ENCODE measurements at regions not wholly inside any gene's neighbourhood (a gene's known extent, or its start where the extent isn't known, plus 50 kb on each side); places are given as distances from the start of the nearest gene placed in this dataset.

- no peak overlapping the region for H3K4me3 Mint-ChIP-seq
- peaks cover 19% of the 10 kb centered on the region for H3K4me1 Mint-ChIP-seq
- H3K9me3 Mint-ChIP-seq, result no peaks in the 10 kb centered on the region
- no peak for DNase-seq (ENCODE audit: low read depth, low spot score)
- H3K27me3 Mint-ChIP-seq (ENCODE audit: low read depth), result peaks cover 10% of the 10 kb centered on the region
- TF ChIP-seq, protein P1, sequence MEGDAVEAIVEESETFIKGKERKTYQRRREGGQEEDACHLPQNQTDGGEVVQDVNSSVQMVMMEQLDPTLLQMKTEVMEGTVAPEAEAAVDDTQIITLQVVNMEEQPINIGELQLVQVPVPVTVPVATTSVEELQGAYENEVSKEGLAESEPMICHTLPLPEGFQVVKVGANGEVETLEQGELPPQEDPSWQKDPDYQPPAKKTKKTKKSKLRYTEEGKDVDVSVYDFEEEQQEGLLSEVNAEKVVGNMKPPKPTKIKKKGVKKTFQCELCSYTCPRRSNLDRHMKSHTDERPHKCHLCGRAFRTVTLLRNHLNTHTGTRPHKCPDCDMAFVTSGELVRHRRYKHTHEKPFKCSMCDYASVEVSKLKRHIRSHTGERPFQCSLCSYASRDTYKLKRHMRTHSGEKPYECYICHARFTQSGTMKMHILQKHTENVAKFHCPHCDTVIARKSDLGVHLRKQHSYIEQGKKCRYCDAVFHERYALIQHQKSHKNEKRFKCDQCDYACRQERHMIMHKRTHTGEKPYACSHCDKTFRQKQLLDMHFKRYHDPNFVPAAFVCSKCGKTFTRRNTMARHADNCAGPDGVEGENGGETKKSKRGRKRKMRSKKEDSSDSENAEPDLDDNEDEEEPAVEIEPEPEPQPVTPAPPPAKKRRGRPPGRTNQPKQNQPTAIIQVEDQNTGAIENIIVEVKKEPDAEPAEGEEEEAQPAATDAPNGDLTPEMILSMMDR (conservative IDR thresholded peaks at IDR 0.05), result no peak
- no peaks in the 10 kb centered on the region for H3K36me3 Mint-ChIP-seq (ENCODE audit: low read depth)
- H3K27ac Mint-ChIP-seq (ENCODE audit: unreplicated experiment), result no peak overlapping the region
These were observed 454.3 kb upstream of the MEX3C start for GRCh38 chr18:51651761-51652160.

GRCh38 chr18:51653507-51654213 is 456.2 kb upstream of the MEX3C start:
- H3K9me3 Mint-ChIP-seq, result no peaks in the 10 kb centered on the region
- no peak overlapping the region for H3K27ac Mint-ChIP-seq (ENCODE audit: unreplicated experiment)
- H3K36me3 Mint-ChIP-seq (ENCODE audit: low read depth), result no peaks in the 10 kb centered on the region
- peaks cover 13% of the 10 kb centered on the region for H3K27me3 Mint-ChIP-seq (ENCODE audit: low read depth)
- TF ChIP-seq, protein P1 (conservative IDR thresholded peaks at IDR 0.05), result no peak
- no peak overlapping the region for H3K4me3 Mint-ChIP-seq
- no peak for DNase-seq (ENCODE audit: low read depth, low spot score)
- H3K4me1 Mint-ChIP-seq, result peaks cover 19% of the 10 kb centered on the region

DNA sequence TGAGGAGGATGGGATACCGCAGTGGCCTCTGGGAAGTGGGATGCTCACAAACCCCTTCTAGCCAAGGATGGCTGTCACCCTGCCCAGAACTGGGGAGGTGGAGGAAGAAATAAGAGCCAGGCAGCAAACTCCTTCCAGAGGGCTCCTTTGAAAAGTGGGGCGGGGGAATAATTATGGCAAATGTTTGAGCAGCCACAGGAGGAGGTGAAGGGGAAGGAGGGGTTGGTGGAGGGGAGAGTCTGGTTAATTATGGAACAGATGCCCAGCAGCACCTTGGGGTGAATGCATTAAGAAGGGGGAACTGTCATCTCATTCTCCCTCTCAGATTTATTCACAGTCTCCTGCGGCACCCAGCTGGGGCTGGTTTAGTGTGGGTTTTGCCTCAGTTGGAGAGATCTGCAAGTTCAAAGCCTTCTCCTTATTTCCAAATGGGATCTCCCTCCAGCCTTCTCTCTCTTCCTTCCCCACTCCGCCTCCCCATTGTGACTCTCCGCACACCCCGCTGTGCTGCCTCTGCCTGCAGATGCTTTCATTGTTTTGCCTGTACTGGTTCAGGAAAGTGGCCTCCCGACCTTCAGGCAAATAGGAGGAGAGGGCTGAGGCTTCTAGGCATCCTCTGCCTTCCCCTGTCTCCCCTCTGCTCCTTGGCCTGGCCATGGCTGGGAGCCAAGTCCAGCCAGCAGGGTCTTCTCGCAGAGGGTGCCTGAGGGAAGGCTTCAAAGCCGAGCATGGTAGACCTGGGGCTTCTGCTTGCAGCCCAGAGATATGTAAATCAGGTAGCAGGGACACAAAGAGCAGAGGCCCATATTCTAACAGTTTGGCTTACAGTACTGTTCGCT is 457.2 kb upstream of the MEX3C start:
- Mint-ChIP-seq H3K4me3 (no peak overlapping the region), H3K4me1 (peaks cover 19% of the 10 kb centered on the region), H3K27me3 (ENCODE audit: low read depth) (peaks cover 13% of the 10 kb centered on the region), H3K36me3 (ENCODE audit: low read depth) (no peaks in the 10 kb centered on the region), H3K9me3 (no peaks in the 10 kb centered on the region), H3K27ac (ENCODE audit: unreplicated experiment) (no peak overlapping the region)
- TF ChIP-seq, protein P1 (conservative IDR thresholded peaks at IDR 0.05), result no peak
- DNase-seq (ENCODE audit: low read depth, low spot score), result no peak

GRCh38 chr18:51655327-51655698 is 457.8 kb upstream of the MEX3C start:
- Mint-ChIP-seq H3K36me3 (ENCODE audit: low read depth) (no peaks in the 10 kb centered on the region), H3K4me1 (peaks cover 19% of the 10 kb centered on the region), H3K27me3 (ENCODE audit: low read depth) (peaks cover 13% of the 10 kb centered on the region), H3K9me3 (no peaks in the 10 kb centered on the region), H3K27ac (ENCODE audit: unreplicated experiment) (no peak overlapping the region), H3K4me3 (no peak overlapping the region)
- TF ChIP-seq, protein P1 (conservative IDR thresholded peaks at IDR 0.05), result no peak
- DNase-seq (ENCODE audit: low read depth, low spot score), result no peak

DNA sequence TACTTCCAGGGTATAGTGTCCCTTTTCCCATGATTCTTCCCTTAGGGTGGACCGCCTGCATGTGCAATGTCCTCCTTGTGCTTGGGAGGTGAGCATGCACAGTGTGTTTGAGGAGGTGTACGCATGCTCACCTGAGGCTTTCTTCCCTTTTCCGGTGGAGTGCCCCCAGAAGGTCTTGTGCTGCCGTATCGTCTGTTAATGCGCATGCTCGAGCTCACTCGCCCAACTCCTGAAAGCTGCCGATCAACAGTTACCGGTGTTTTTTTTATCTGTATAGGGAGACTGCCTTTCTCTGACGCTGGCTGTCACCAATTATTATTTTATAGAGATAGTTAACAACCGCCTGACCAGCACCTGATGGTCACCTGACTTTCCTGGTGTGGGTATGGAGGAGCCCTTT is 458.8 kb upstream of the MEX3C start:
- peaks cover 19% of the 10 kb centered on the region for H3K4me1 Mint-ChIP-seq
- no peaks in the 10 kb centered on the region for H3K36me3 Mint-ChIP-seq (ENCODE audit: low read depth)
- DNase-seq (ENCODE audit: low read depth, low spot score), result no peak
- H3K4me3 Mint-ChIP-seq, result no peak overlapping the region
- no peaks in the 10 kb centered on the region for H3K9me3 Mint-ChIP-seq
- no peak overlapping the region for H3K27ac Mint-ChIP-seq (ENCODE audit: unreplicated experiment)
- H3K27me3 Mint-ChIP-seq (ENCODE audit: low read depth), result peaks cover 13% of the 10 kb centered on the region
- TF ChIP-seq, protein P1 (conservative IDR thresholded peaks at IDR 0.05), result no peak
